HG03442 (cell line): ENCODE measurements at regions not wholly inside any gene's neighbourhood (a gene's known extent, or its start where the extent isn't known, plus 50 kb on each side); places are given as distances from the start of the nearest gene placed in this dataset.
"Not testable (repeated sequence)": the region's sequence is repeated elsewhere in the genome, so short reads cannot be mapped to it uniquely, and the experiment has no call there.

Experiments used
- ATAC-seq: cut with Tn5 transposase; IDR thresholded peaks from one replicate; pipeline ENCODE4 v1.9.1; 2021; ENCODE audit warnings: mild to moderate bottlenecking, moderate library complexity; ENCODE audit not compliant: unreplicated experiment

DNA sequence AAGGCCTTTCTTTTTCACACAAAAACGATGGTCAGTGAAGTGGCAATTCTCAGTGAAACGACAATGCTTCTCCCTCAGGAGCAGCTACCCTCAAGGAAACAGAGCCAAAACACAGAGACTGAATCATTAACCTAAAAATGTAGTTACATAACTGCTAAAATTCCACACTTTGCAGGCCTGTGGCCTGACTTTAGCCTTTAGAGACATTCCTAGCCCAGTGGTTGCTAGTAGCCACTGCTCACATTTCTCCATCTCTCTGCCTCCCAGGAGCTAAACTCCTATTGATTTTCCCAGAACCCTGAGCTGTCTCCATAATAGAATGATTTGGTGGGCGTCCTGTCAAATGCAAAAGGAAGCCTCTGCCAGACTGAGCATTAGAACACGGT lies 630.1 kb upstream of the KCNMB2 start:
- ATAC-seq, result no peak

DNA sequence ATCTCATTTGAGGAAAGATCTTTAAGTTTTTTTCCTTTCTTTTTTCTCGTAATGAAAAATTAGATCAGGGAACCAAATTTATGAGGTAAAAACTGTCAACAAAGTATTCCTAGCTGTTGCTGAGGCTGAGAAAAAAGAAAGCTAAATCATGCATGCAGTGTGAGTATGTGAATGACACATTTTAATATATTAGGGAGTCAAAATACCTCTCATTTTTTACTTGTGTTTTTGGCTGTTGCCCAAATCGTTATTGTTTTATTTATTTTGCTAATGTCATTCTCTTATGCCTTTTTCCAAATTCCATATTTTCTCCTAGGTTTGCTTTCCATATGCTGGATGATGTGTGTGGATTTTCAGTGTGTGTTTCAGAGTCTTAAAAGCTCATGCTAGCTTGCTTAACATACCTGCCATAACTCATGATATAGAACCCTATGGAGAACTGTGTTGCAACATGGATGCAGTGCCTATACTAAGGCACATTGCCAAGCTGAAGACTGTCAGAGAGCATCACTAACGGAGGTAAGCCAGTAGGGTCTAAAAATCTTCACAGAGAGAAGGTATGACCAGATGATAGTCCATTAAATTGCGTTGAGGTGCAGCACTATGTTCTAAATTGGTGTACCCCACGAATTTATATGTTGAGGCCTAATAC lies 629.5 kb upstream of the KCNMB2 start:
- ATAC-seq, result no peak

DNA sequence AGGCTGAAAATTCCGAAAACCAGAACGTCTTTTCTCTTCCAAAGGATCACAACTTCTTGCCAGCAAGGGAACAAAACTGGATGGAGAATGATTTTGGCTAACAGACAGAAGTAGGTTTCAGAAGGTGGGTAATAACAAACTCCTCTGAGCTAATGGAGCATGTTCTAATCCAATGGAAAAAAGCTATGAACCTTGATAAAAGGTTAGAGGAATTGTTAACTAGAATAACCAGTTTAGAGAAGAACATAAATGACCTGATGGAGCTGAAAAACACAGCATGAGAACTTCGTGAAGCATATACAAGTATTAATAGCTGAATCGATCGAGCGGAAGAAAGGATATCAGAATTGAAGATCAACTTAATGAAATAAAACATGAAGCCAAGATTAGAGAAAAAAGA lies 626.7 kb upstream of the KCNMB2 start:
- ATAC-seq, result not testable (repeated sequence)

DNA sequence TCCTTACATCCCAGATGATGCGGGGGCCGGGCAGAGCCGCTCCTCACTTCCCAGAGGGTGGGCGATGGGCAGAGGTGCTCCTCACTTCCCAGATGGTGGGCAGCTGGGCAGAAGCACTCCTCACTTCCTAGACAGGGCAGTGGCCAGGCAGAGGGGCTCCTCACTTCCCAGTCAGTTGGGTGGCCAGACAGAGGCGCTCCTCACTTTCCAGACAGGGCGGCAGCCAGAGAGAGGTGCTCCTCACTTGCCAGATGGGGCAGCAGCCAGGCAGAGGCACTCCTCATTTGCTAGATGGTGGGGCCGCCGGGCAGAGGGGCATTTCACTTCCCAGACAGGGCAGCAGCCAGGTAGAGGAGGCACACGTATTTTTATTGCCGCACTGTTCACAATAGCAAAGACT lies 622.0 kb upstream of the KCNMB2 start:
- ATAC-seq, result no peak

DNA sequence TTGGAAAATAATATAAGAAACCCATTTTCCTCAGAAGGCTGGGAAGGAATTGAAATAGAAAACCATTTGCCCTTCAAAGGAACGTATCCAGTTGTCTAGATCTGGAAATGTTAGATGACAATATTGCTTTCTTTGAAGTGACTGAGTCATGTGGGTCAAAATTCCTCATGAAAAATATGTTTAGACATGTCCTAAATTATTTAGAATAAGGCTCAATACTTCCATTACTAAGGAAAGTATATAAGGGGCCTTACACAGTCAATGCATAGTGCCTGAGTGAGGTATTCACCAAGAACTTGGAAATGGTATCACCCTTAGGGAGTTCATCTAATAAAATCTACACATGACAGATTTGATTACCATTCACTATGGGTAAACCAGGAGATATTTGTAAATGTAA lies 619.8 kb upstream of the KCNMB2 start:
- no peak for ATAC-seq

DNA sequence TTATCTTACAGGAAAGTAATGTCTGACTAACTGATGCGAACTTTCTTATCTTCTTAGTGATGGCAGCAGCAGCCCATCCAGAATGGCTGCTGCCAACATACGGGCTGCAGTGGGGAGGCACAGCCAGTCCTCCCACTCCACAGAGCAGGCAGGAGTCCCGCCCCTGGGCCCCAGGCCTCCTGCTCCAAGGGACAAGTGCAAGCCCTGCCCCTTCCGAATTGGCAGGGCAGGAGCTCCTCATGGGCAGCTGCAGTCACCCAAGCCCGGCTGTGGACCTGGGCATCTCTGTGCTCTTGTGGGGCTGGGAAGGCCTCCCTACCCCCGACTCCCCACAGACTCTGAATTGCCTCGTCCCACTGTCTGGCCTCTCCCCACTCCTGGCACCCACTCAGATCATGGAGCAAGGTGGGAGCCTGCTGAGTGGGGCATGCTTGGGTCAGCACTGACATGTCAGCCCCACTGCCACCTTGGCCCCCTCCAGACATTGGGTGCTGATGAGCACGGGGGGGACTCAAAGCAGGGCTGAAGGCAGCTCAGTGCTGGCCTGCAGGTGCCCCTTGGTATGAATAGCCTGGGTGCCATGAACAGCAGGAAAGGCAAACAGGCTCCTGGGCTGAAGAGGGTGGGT lies 618.9 kb upstream of the KCNMB2 start:
- ATAC-seq, result no peak

DNA sequence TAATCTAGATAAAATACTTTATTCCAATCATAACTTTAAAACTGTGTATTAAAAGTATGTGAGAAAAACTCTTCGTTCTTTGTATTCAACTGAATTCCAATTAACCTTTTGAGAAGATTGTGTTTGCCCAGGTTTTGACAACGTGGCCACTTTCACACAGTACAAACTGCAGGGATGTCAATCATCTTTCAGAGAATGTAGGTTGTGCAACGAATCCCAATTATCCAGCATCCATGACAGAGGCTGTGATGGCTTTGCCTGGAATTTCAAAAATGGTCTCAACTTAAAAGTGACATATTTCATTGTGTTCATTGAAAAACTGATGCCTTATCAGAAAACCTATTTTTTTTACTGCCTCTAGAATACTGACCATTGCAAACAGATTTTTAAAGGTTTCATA lies 615.1 kb upstream of the KCNMB2 start:
- no peak for ATAC-seq

DNA sequence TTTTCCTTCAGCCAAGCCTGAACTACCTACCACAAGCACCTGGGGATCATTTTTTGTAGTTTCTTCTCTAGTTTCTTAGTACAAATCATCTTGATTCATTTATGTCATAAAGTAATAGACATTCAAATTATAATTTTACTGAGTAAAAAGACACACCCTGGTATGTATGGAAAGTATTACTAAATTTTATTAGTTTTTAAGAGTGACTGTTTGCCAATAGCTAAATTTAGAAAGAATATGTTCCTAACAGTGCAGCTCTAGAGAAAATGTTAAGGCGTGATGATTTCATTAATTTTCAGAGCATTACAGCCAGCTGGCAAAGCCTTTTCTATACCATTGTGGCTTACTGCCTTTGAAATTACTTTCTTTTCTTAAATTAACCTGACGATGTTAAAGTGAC lies 612.0 kb upstream of the KCNMB2 start:
- ATAC-seq, result no peak

DNA sequence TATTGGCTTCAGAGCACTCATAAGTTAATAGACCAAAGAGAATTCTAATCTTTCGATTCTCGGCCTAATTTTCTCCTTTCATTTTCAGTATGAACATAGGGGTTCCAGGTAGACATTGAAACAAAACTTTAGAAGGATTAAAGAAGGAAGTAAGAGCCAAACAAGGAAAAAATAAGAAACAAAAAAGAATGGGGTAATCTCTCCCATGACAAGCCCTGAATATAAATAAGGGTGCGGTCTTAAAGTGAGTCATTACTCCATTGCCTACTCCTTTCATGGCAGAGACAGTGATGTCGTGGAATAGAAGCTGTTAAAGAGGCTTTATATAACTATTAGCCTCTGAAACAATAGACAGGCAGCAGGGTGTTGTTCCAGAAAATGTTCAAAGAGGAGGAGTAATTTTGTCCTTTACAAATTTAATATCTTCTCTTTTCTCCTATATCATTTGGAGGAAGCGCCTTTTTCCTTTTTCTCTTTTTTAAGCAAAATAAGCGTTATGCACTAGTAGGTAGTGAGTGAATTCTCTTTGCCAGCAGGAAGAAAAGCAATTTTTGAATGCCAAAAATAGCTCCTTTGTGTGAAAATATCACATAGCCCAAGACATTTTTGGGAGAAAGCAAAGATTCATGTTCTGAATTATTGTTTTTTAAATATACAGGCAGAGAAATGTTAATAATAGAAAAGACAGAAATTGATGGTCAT lies 607.9 kb upstream of the KCNMB2 start:
- ATAC-seq, result peak; percentile 84

DNA sequence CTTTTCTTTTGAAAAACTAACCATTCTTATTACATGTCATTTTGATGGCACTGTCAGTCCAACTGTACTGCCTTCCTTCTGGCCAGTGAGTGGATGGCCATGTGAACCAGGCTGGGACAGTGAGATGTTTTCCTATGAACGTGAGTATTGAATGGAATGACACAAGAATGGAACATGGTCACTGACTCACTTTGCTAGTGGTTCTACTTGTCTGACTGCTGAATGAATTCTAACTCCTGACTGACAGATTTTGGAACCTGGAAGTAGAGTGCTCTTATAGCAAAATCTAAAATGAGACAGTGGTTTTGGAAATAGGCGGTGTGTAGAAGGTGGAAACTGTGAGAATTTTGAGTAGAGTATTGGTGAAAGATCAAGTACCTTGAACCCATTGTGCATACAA lies 606.9 kb upstream of the KCNMB2 start:
- no peak for ATAC-seq

DNA sequence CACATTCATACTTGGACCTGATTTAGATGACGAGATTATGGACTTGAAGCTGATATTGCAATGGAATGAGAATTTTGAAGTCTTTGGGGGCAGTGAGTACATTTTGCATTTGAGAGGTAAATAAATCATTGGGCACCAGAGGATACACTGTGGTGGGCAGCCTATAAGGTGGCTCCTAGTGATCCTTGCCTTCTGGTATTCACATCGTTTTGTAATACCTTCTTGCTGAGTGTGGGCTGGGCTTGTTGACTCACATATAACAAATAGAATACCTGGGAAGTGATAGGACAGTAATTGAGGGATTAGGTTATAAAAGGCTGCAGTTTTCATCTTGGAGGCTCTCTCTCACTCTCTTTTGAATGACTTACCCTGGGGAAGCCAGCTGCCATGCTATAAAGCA lies 605.5 kb upstream of the KCNMB2 start:
- ATAC-seq, result no peak

DNA sequence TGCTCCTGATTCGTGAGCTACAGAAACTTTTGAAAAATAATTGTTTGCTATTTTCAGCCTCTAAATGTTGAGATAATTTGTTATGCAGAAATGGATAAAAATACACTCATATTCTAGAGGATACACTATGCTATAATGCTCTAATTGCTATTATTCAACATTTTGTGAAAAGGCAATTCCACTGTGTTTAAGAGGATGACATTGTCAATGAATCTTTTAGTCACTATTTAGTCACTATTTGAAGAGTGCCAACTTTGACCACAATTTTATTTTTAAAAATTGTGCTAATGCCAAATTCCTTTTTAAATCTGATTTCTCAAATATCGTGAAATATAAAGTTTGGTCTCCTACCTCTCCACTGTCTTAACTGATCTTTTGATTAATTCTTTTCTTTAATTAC lies 604.9 kb upstream of the KCNMB2 start:
- no peak for ATAC-seq

DNA sequence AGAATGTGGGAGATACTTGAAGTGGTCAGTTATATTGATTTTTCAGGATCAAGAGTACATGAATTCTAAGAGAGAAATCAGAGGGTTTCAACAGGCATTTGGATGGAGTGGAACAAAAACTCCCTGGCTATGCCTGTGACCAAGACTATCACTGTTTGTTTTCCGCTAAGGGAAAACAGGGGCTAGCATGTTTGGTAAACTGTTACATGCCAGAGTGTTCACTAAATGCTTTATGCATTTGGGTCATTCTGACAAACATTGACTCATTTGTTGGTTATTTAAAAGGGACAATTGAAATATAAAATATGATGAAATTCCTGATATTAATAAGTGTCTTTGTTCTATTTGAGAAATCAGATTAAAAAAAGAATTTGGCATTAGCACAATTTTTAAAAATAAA lies 603.9 kb upstream of the KCNMB2 start:
- ATAC-seq, result no peak

DNA sequence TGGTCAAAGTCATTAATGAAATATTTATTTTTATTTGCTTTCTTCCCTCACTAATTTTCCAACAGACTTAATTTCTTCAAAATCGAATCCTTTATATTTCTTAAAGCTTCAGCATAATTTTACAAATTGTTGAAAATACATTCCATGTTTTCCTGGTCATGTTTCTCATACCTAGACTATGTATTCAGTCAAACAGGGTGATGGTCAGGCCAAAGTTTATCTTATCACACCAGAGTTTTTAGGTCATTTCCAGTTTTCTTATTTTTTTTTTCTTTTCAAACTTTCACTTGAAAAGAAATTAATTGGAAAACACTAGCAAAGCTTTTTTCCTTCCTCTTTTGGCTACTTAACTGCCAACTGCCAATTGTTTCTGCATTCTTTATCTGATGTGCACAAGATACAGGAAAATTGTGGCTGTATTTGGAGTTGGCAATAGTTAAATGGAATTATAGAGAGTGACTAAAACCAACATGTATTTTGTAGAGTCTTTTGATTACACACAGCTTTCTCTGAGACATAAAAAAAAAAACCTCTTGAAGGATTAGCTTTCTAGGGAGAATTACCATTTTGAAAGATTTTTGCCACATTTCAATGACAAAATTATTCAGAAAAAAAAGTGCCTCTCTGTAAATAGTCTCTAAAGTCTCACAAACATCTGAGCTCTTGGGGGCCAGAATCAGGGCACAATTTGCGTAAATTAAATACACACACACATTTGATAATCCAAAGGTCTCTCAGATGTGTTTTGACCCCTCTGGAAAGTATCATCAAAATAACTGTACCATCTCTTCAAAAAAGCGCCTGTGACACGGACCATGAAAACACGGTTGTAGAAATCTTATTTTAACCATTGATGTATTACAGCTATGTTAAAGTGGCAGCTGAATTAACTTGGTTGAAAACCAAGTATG lies 603.2 kb upstream of the KCNMB2 start:
- ATAC-seq, result no peak

DNA sequence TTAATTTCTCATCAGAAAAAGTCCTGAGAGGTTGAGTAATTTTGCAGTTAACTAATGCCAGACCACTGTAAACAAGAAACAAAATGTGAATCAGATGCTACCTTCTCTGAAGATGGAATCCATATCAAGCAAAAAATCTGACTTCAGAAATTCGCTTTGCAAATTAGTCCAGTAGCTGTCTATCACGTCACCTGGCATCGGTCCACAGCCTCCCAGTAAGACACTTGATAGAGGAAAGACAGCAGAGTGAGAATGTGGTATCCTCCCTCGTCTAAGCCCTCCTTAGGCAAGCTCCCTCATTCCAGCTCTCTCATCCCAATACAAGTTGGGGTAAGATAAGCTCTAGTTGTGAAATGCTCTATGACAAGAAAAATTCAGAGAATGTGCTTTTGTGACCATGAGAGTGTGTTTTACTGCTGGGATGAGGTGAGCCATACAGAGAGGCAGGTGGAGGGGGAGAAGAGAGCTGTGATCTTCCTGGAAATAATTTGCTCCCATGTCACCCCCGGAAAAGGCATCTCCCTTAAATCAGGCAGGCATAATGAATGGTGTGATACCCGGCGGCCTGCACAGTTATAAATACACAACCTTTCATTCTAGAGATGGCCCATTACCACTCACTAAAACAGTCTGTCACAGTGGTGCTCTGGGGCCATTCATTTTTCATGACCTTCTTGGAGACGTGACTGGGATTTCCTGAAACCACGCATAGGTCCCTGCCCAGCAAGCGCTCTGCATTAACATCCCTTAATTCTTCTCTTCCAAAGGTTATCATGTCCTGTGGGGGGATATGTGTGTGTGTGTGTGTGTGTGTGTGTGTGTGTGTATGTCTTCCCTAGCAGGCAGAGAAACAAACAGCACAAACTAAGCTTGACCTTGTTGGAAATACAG lies 602.0 kb upstream of the KCNMB2 start:
- no peak for ATAC-seq

DNA sequence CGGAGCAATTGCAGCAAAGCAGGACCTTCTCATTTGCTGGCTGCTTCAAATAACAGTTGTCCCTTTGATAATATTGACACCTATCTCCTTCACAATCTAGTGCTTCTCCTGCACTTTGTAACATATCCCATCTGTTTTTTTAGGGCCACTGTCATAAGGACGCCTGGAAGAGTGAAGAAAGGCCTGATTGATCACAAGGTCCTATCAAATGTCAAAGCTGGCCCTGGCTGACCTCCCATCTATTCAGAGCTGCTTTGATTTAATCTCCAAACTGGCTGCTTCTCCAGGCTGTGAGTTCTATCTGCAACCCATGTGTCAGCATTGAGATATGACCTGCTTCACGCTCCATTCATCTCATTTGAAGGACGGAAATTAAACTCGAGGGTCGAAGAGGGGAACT lies 601.2 kb upstream of the KCNMB2 start:
- ATAC-seq, result no peak

DNA sequence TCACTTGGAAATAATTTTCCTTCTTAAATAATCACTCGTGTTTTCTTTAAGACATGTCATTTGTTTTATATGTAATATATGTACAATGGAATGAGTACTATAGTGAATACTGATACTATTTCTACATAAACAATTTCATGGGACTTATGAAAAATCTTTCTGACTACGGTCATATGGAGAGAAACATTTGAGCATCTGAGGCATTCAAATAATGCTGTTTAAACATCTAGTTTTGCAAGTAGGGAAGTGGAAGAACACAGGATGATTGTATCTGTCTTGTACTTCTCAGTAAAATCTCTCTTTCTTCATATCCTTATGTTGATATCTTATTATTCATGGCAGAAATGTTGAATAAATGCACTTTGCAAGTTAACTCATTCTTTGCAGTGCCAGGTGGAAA lies 599.5 kb upstream of the KCNMB2 start:
- ATAC-seq, result no peak

DNA sequence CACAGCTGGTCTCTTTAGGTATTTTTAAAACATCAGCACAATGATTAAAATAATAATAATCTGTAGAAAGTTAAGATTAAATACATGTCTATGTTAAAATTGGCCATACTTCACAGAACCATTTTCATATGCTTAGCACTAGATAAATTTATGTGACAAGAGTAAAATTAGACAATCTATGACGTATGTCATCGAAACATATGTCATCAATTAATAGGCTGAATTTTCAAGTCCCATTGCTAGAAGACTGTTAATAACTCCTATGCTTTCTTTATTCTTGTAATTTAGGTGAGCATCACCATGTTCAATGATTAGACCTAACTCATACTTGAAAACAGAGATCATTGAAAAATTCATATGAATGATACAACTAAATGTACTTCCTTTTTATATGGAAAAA lies 593.3 kb upstream of the KCNMB2 start:
- no peak for ATAC-seq

DNA sequence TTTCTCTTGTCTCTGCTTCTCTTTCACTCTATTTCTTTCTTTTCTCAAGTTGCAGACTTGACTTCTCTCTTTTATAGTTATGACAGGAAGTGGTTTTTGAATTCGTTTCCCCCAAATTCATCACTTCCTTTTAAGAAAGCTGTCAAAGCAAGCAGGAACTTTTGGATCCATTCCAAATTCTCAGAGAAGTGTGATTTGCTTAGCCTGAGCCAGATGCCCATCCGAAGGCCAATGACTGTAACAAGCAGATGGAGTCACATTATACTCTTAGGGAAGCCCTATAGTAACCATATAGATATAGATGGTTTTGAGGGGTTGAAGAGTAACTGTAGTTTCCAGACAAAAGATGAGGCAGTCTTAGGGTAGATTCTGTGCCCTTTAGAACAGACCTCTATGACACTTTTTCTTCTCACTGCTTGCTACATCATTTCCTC lies 592.0 kb upstream of the KCNMB2 start:
- no peak for ATAC-seq

DNA sequence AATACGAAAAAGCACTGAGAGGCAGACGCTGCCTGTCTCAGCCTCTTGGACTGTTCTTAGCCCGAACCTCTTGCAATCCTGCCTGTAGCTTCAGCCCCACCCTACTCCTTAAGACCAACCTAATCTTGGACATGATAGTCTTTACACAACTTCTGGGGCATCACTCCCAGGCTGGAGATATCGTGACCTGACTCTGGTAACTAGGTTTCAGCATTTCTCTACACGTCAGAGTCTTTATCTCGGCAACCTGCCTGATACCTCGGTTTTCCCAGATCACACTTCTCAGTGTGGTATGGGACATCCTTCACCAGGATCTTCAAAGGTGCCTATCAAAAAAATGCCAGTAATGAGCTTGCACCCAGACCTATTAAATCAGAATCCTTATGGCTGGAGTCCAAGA lies 590.2 kb upstream of the KCNMB2 start:
- ATAC-seq, result no peak
